Activated CD4-positive, alpha-beta T cell treated with anti-CD3 and anti-CD28 coated beads, Interleukin-2, amount 50 U/mL, for 4 hours (primary cell): ENCODE measurements at regions not wholly inside any gene's neighbourhood (a gene's known extent, or its start where the extent isn't known, plus 50 kb on each side); places are given as distances from the start of the nearest gene placed in this dataset.

ENCODE experiments used
- DNase-seq, 2 experiments: peaks; one replicate each; pipeline ENCODE4 v3.0.0-alpha.2; 2020

- no peak for DNase-seq
Measured at GRCh38 chr5:88984040-88984439, 101.1 kb upstream of the MEF2C start.

GRCh38 chr5:88979726-88980125 lies 96.7 kb upstream of the MEF2C start:
- DNase-seq, result no peak

- DNase-seq, result no peak
Measured at GRCh38 chr5:88979244-88979643, 96.3 kb upstream of the MEF2C start.

GRCh38 chr5:88976914-88977313 lies 93.9 kb upstream of the MEF2C start:
- no peak for DNase-seq

GRCh38 chr5:88967633-88968585 lies 84.9 kb upstream of the MEF2C start:
- no peak for DNase-seq

- DNase-seq, result no peak
Measured at GRCh38 chr5:88964831-88965230, 81.8 kb upstream of the MEF2C start.

- no peak for DNase-seq
Measured at GRCh38 chr5:88957013-88957412, 74.0 kb upstream of the MEF2C start.

- DNase-seq, result no peak
Measured at GRCh38 chr5:88956416-88956815, 73.4 kb upstream of the MEF2C start.

GRCh38 chr5:88955403-88955802 lies 72.4 kb upstream of the MEF2C start:
- DNase-seq, result no peak

GRCh38 chr5:88954511-88954910 lies 71.5 kb upstream of the MEF2C start:
- no peak for DNase-seq

- DNase-seq, result no peak
Measured at GRCh38 chr5:88952996-88953643, 70.1 kb upstream of the MEF2C start.

GRCh38 chr5:88952344-88952743 lies 69.4 kb upstream of the MEF2C start:
- no peak for DNase-seq

- DNase-seq, result no peak
Measured at GRCh38 chr5:88951457-88951856, 68.5 kb upstream of the MEF2C start.

- DNase-seq, result no peak
Measured at GRCh38 chr5:88948746-88949600, 66.0 kb upstream of the MEF2C start.

GRCh38 chr5:88944751-88945531 lies 62.0 kb upstream of the MEF2C start:
- no peak for DNase-seq

- DNase-seq, result no peak
Measured at GRCh38 chr5:88941581-88941980, 58.6 kb upstream of the MEF2C start.

GRCh38 chr5:88940713-88941112 lies 57.7 kb upstream of the MEF2C start:
- no peak for DNase-seq

- DNase-seq, result no peak
Measured at GRCh38 chr5:88939300-88939699, 56.3 kb upstream of the MEF2C start.

- no peak for DNase-seq
Measured at GRCh38 chr5:88938488-88938887, 55.5 kb upstream of the MEF2C start.

GRCh38 chr5:88937406-88937805 lies 54.4 kb upstream of the MEF2C start:
- no peak for DNase-seq

- no peak for DNase-seq
Measured at GRCh38 chr5:88934439-88934838, 51.5 kb upstream of the MEF2C start.
